GM18507 (cell line): ENCODE measurements at regions not wholly inside any gene's neighbourhood (a gene's known extent, or its start where the extent isn't known, plus 50 kb on each side); places are given as distances from the start of the nearest gene placed in this dataset.
A peak's percentile ranks its signal among the peaks of the same experiment; 100 is the strongest.
"Not testable (repeated sequence)": the region's sequence is repeated elsewhere in the genome, so short reads cannot be mapped to it uniquely, and the experiment has no call there.

Experiments used
- DNase-seq: peaks from one replicate; pipeline ENCODE4 v3.0.0; 2011; ENCODE audit warnings: low read depth; ENCODE audit not compliant: insufficient read length; ENCODE audit errors: extremely low spot score
- FAIRE-seq: peaks from 2 replicates; lab custom pipeline; 2011; peaks lifted over from hg19 to GRCh38; lab: Jason Lieb, UNC

GRCh38 chr7:36048902-36049240, 104.2 kb upstream of the EEPD1 start:
- DNase-seq (no peak), FAIRE-seq (no peak)

- no peak for FAIRE-seq
- no peak for DNase-seq
Observed at GRCh38 chr7:36051501-36051900, 101.6 kb upstream of the EEPD1 start.

- DNase-seq (no peak), FAIRE-seq (no peak)
Observed at GRCh38 chr7:36053589-36053988, 99.5 kb upstream of the EEPD1 start.

GRCh38 chr7:36054637-36055036, 98.4 kb upstream of the EEPD1 start:
- no peak for FAIRE-seq
- no peak for DNase-seq

- FAIRE-seq = no peak
- DNase-seq = no peak
Observed at GRCh38 chr7:36055207-36055606, 97.8 kb upstream of the EEPD1 start.

- FAIRE-seq (no peak), DNase-seq (no peak)
Observed at GRCh38 chr7:36057323-36057722, 95.7 kb upstream of the EEPD1 start.

- DNase-seq (no peak), FAIRE-seq (peak; percentile 73)
Observed at GRCh38 chr7:36058020-36058592, 94.9 kb upstream of the EEPD1 start.

GRCh38 chr7:36060388-36060787, 92.7 kb upstream of the EEPD1 start:
- not testable (repeated sequence) for DNase-seq, FAIRE-seq

GRCh38 chr7:36062154-36062815, 90.8 kb upstream of the EEPD1 start:
- no peak for FAIRE-seq

GRCh38 chr7:36064676-36065075, 88.4 kb upstream of the EEPD1 start:
- no peak for DNase-seq
- no peak for FAIRE-seq

More at GRCh38 chr7:36062154-36062815, 90.8 kb upstream of the EEPD1 start:
- no peak for DNase-seq

GRCh38 chr7:36065563-36066342, 87.3 kb upstream of the EEPD1 start:
- not testable (repeated sequence) for FAIRE-seq, DNase-seq

- FAIRE-seq (no peak), DNase-seq (no peak)
Observed at GRCh38 chr7:36066343-36066664, 86.8 kb upstream of the EEPD1 start.

- DNase-seq = no peak
- no peak for FAIRE-seq
Observed at GRCh38 chr7:36070230-36070629, 82.8 kb upstream of the EEPD1 start.

- no peak for DNase-seq
Observed at GRCh38 chr7:36071605-36072004, 81.4 kb upstream of the EEPD1 start.

GRCh38 chr7:36072620-36073019, 80.4 kb upstream of the EEPD1 start:
- FAIRE-seq (no peak), DNase-seq (no peak)

More at GRCh38 chr7:36071605-36072004, 81.4 kb upstream of the EEPD1 start:
- no peak for FAIRE-seq

- no peak for DNase-seq
- no peak for FAIRE-seq
Observed at GRCh38 chr7:36075561-36075960, 77.5 kb upstream of the EEPD1 start.

- no peak for DNase-seq
- FAIRE-seq = no peak
Observed at GRCh38 chr7:36076074-36076473, 77.0 kb upstream of the EEPD1 start.

- FAIRE-seq = no peak
- no peak for DNase-seq
Observed at GRCh38 chr7:36078816-36079360, 74.2 kb upstream of the EEPD1 start.

- DNase-seq = no peak
- no peak for FAIRE-seq
Observed at GRCh38 chr7:36079446-36080025, 73.5 kb upstream of the EEPD1 start.

- DNase-seq (no peak), FAIRE-seq (no peak)
Observed at GRCh38 chr7:36080843-36081242, 72.2 kb upstream of the EEPD1 start.
